Tibial nerve (tissue), 4 donors: ENCODE measurements at regions not wholly inside any gene's neighbourhood (a gene's known extent, or its start where the extent isn't known, plus 50 kb on each side); places are given as distances from the start of the nearest gene placed in this dataset.

Source experiments
- DNase-seq, 2 donors: peaks; one replicate each; pipeline ENCODE4 v3.0.0-alpha.2; 2019; ENCODE audit warnings: low spot score in 2 of 2
- H3K27ac ChIP-seq, 4 donors: fragments of 200-600 bp; sonication (generic) in 3 of 4; one replicate each; pipeline ENCODE4 v1.5.1; 2017 to 2019; ENCODE audit warnings: mild to moderate bottlenecking in 1 of 4
- H3K27me3 ChIP-seq, 2 donors: fragments of 200-600 bp; sonication (generic) in 1 of 2; one replicate each; pipeline versions ENCODE4 v1.5.1 to v1.6.0; 2017 to 2019
- H3K36me3 ChIP-seq, 3 donors: fragments of 200-600 bp; sonication (generic); one replicate each; pipeline ENCODE4 v1.5.1; 2018 to 2019
- H3K4me1 ChIP-seq, 4 donors: fragments of 200-600 bp; sonication (generic) in 3 of 4; one replicate each; pipeline ENCODE4 v1.5.1; 2017 to 2019
- H3K4me3 ChIP-seq, 4 donors: fragments of 200-600 bp; sonication (generic) in 3 of 4; one replicate each; pipeline ENCODE4 v1.5.1; 2017 to 2019; ENCODE audit warnings: mild to moderate bottlenecking in 1 of 4, moderate library complexity in 1 of 4
- H3K9me3 ChIP-seq, 4 donors: fragments of 200-600 bp; sonication (generic) in 3 of 4; one replicate each; pipeline ENCODE4 v1.5.1; 2017 to 2019
- EP300 ChIP-seq, 2 donors: sonication (generic); formaldehyde crosslinking; IDR thresholded peaks; one replicate each; pipeline ENCODE4 v1.6.1; 2017; ENCODE audit warnings: antibody characterized with exemption in 2 of 2, mild to moderate bottlenecking in 1 of 2
- POLR2A ChIP-seq, 2 donors: fragments of 450-650 bp; IDR thresholded peaks; one replicate each; pipeline ENCODE4 v1.6.1; 2017; ENCODE audit warnings: antibody characterized with exemption in 2 of 2, mild to moderate bottlenecking in 2 of 2, moderate library complexity in 2 of 2
- WGBS, 2 donors: methylation state at CpG; one replicate each; pipeline ENCODE4 v1.1.5; 2018; 5-methylcytosine and 5-hydroxymethylcytosine counted together
- TF ChIP-seq, protein P1 (sequence below), 5 experiments: fragments of 200-600 bp in 3 of 5; fragments of 450-650 bp in 2 of 5; sonication (generic) in 3 of 5; IDR thresholded peaks; one replicate each; pipeline ENCODE4 v1.5.1; 2016 to 2019; ENCODE audit warnings: antibody characterized with exemption in 5 of 5, mild to moderate bottlenecking in 3 of 5, moderate library complexity in 2 of 5

DNA sequence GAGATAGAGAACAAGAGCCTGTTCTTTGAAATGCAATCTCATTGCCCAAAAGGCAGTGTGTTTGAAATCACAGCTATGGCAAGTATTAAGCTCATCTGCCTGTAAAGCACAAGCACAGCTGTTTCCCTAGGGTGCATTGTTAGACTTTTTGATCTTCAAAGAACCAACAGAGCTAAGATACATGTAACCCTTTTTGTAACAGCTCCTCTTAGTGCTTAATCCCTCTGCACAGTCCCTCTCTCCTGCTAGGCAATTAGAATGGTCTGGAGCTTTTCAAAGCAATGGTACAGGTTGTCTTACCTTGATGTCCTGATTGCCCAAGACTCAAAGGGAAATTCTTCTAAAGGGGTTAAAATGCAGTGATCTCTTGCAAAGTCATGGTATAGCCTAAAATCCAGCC is 249.6 kb upstream of the CHRM2 start:
- Histone ChIP-seq H3K9me3 (no peaks in the 10 kb centered on the region), H3K36me3 (no peaks in the 10 kb centered on the region), H3K27me3 (no peaks in the 10 kb centered on the region), H3K4me3 (no peak overlapping the region), H3K27ac (no peak overlapping the region), H3K4me1 (no peaks in the 10 kb centered on the region)
- no peak for DNase-seq
- TF ChIP-seq EP300 (IDR thresholded peaks at IDR 0.05), result no peak
- TF ChIP-seq, protein P1, sequence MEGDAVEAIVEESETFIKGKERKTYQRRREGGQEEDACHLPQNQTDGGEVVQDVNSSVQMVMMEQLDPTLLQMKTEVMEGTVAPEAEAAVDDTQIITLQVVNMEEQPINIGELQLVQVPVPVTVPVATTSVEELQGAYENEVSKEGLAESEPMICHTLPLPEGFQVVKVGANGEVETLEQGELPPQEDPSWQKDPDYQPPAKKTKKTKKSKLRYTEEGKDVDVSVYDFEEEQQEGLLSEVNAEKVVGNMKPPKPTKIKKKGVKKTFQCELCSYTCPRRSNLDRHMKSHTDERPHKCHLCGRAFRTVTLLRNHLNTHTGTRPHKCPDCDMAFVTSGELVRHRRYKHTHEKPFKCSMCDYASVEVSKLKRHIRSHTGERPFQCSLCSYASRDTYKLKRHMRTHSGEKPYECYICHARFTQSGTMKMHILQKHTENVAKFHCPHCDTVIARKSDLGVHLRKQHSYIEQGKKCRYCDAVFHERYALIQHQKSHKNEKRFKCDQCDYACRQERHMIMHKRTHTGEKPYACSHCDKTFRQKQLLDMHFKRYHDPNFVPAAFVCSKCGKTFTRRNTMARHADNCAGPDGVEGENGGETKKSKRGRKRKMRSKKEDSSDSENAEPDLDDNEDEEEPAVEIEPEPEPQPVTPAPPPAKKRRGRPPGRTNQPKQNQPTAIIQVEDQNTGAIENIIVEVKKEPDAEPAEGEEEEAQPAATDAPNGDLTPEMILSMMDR (IDR thresholded peaks at IDR 0.05), result no peak
- TF ChIP-seq POLR2A (IDR thresholded peaks at IDR 0.05), result no peak

- no peak for DNase-seq
- no peaks in the 10 kb centered on the region for H3K27me3 ChIP-seq
- no peaks in the 10 kb centered on the region for H3K4me1 ChIP-seq
- WGBS, 2 donors, result 51 to 79% methylated on average over 2 of the region's 2 CpGs
- TF ChIP-seq EP300 (IDR thresholded peaks at IDR 0.05) (no peak), POLR2A (IDR thresholded peaks at IDR 0.05) (no peak)
- TF ChIP-seq, protein P1 (IDR thresholded peaks at IDR 0.05), result no peak
- no peak overlapping the region for H3K4me3 ChIP-seq
- no peaks in the 10 kb centered on the region for H3K36me3 ChIP-seq
- no peaks in the 10 kb centered on the region for H3K9me3 ChIP-seq
- no peak overlapping the region for H3K27ac ChIP-seq
Observed at GRCh38 chr7:136617176-136617575, 251.3 kb upstream of the CHRM2 start.

DNA sequence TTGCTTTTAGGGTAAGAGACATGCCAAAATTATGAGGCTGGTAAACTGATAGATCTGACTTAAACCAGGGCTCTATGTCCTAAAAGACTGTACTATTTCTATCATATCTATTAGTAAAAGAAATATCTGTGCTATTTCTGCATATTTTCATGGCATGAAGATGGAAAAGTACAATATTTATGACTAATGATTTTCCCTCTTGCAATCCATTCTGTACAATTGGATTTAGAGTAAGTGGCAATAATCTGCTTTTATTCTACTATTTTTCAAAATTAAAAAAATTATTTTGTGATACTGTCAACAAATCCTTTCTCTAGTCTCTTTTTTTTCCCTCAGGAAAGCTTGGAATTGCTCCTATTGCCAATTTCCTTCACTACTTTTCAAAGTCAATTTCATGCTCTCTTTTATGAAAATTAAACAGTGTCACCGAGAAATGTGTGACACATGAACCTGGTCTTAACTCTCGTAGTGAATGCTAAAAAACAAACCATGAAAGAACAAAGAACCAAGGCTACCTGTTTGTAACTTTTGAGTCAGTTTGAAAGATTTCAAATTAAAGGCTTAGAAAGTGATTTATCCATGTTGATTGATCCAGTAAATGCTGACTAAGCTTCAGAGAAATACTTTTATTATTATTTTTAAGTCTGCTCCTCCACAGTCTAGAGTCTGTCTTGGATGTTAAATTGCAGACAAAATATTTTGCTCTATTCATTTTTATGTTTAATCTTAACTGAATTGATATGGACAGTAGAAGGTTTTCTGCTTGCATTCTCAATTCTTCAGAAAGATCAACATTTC is 262.7 kb upstream of the CHRM2 start:
- 65 to 70% methylated on average over 2 of the region's 2 CpGs for WGBS, 2 donors
- Histone ChIP-seq H3K27me3 (no peaks in the 10 kb centered on the region), H3K36me3 (no peaks in the 10 kb centered on the region), H3K4me1 (no peaks in the 10 kb centered on the region), H3K27ac (no peak overlapping the region), H3K9me3 (peaks cover 0 to 10% (median 0%) of the 10 kb centered on the region in 4 donors), H3K4me3 (no peak overlapping the region)
- TF ChIP-seq POLR2A (IDR thresholded peaks at IDR 0.05) (no peak), EP300 (IDR thresholded peaks at IDR 0.05) (no peak)
- TF ChIP-seq, protein P1 (IDR thresholded peaks at IDR 0.05), result no peak
- no peak for DNase-seq

- H3K36me3 ChIP-seq, result no peaks in the 10 kb centered on the region
- no peak overlapping the region for H3K4me3 ChIP-seq
- WGBS, 2 donors, result 74 to 78% methylated on average over 2 of the region's 2 CpGs
- H3K9me3 ChIP-seq, result peaks cover 0 to 17% (median 0%) of the 10 kb centered on the region in 4 donors
- TF ChIP-seq POLR2A (IDR thresholded peaks at IDR 0.05) (no peak), EP300 (IDR thresholded peaks at IDR 0.05) (no peak)
- TF ChIP-seq, protein P1 (IDR thresholded peaks at IDR 0.05), result no peak
- H3K4me1 ChIP-seq, result no peaks in the 10 kb centered on the region
- no peak overlapping the region for H3K27ac ChIP-seq
- no peak for DNase-seq
- H3K27me3 ChIP-seq, result no peaks in the 10 kb centered on the region
Observed at GRCh38 chr7:136601772-136602171, 266.7 kb upstream of the CHRM2 start.

DNA sequence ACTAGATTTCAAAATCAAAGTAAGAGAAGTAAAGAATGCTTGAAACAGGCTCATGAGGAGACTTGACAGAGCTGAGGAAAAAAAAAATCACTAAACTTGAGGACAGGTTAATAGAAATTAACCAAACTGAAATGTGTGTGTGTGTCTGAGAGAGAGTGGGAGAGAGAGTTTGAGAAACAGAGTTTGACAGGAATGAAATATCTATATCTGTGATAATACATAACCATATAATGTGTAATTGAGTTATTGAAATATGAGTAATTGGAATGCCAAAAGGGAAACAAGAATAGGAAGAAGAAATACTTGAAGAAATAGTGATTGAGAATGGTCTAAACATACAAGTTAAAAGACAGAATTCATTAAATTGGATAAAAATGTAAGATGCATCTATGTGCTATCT is 268.0 kb upstream of the CHRM2 start:
- no peak overlapping the region for H3K4me3 ChIP-seq
- peaks cover 0 to 17% (median 0%) of the 10 kb centered on the region in 4 donors for H3K9me3 ChIP-seq
- TF ChIP-seq POLR2A (IDR thresholded peaks at IDR 0.05) (no peak), EP300 (IDR thresholded peaks at IDR 0.05) (no peak)
- TF ChIP-seq, protein P1 (IDR thresholded peaks at IDR 0.05), result no peak
- H3K27me3 ChIP-seq, result no peaks in the 10 kb centered on the region
- H3K4me1 ChIP-seq, result no peaks in the 10 kb centered on the region
- H3K36me3 ChIP-seq, result no peaks in the 10 kb centered on the region
- DNase-seq, result no peak
- no peak overlapping the region for H3K27ac ChIP-seq
